ENCODE measurements at regions not wholly inside any gene's neighbourhood (a gene's known extent, or its start where the extent isn't known, plus 50 kb on each side); places are given as distances from the start of the nearest gene placed in this dataset.

GRCh38 chr10:71008150-71008549, 119.8 kb upstream of the PCBD1 start:
- Histone ChIP-seq H3K4me1 (ENCODE audit: insufficient read depth, low read length) (no peaks in the 10 kb centered on the region), H3K27ac (ENCODE audit: low read depth in 1 of 2, low read length in 2 of 2) (no peak overlapping the region), H3K27me3 (ENCODE audit: control insufficient read depth in 1 of 2, insufficient read depth in 2 of 2, low read length in 2 of 2) (no peaks in the 10 kb centered on the region), H3K36me3 (ENCODE audit: insufficient read depth, low read length) (no peaks in the 10 kb centered on the region), H3K9me3 (ENCODE audit: control insufficient read depth in 1 of 2, insufficient read depth in 1 of 2, low read length in 2 of 2) (no peaks in the 10 kb centered on the region), H3K4me3 (ENCODE audit: low read length) (no peak overlapping the region)
- H3K4me1 Mint-ChIP-seq (ENCODE audit: low read depth) = no peaks in the 10 kb centered on the region
- H3K9me3 Mint-ChIP-seq = no peaks in the 10 kb centered on the region
- H3K27ac Mint-ChIP-seq = no peak overlapping the region
- H3K27me3 Mint-ChIP-seq = peaks cover 9% of the 10 kb centered on the region
- ChIA-PET POLR2A (no interaction called here), CTCF (no interaction called here)
- no peak for TF ChIP-seq CTCF (IDR thresholded peaks at IDR 0.05)
- ATAC-seq (ENCODE audit: poor library complexity) (no peak), DNase-seq (no peak)
- intact Hi-C loops (cut with DNase I, micrococcal nuclease) = no loop called here
- H3K4me3 Mint-ChIP-seq = no peak overlapping the region
- H3K36me3 Mint-ChIP-seq (ENCODE audit: low read depth) = no peaks in the 10 kb centered on the region

GRCh38 chr10:71009126-71009525, 120.8 kb upstream of the PCBD1 start:
- intact Hi-C loops (cut with DNase I, micrococcal nuclease) = no loop called here
- no peaks in the 10 kb centered on the region for H3K4me1 Mint-ChIP-seq (ENCODE audit: low read depth)
- CTCF ChIA-PET = no interaction called here
- TF ChIP-seq CTCF (IDR thresholded peaks at IDR 0.05) = no peak
- H3K36me3 Mint-ChIP-seq (ENCODE audit: low read depth) = no peaks in the 10 kb centered on the region
- no peaks in the 10 kb centered on the region for H3K9me3 Mint-ChIP-seq
- no peak overlapping the region for H3K27ac ChIP-seq (ENCODE audit: low read depth in 1 of 2, low read length in 2 of 2)
- no peaks in the 10 kb centered on the region for H3K9me3 ChIP-seq (ENCODE audit: control insufficient read depth in 1 of 2, insufficient read depth in 1 of 2, low read length in 2 of 2)
- DNase-seq = no peak
- H3K27me3 ChIP-seq (ENCODE audit: control insufficient read depth in 1 of 2, insufficient read depth in 2 of 2, low read length in 2 of 2) = no peaks in the 10 kb centered on the region
- POLR2A ChIA-PET = no interaction called here
- no peak overlapping the region for H3K4me3 ChIP-seq (ENCODE audit: low read length)
- no peak overlapping the region for H3K4me3 Mint-ChIP-seq
- H3K36me3 ChIP-seq (ENCODE audit: insufficient read depth, low read length) = no peaks in the 10 kb centered on the region
- H3K4me1 ChIP-seq (ENCODE audit: insufficient read depth, low read length) = no peaks in the 10 kb centered on the region
- ATAC-seq (ENCODE audit: poor library complexity) = no peak
- H3K27me3 Mint-ChIP-seq = peaks cover 10% of the 10 kb centered on the region
- no peak overlapping the region for H3K27ac Mint-ChIP-seq

GRCh38 chr10:71010730-71011129, 122.4 kb upstream of the PCBD1 start:
- Histone ChIP-seq H3K9me3 (ENCODE audit: control insufficient read depth in 1 of 2, insufficient read depth in 1 of 2, low read length in 2 of 2) (no peaks in the 10 kb centered on the region), H3K4me3 (ENCODE audit: low read length) (no peak overlapping the region), H3K36me3 (ENCODE audit: insufficient read depth, low read length) (no peaks in the 10 kb centered on the region), H3K4me1 (ENCODE audit: insufficient read depth, low read length) (no peaks in the 10 kb centered on the region), H3K27ac (ENCODE audit: low read depth in 1 of 2, low read length in 2 of 2) (no peak overlapping the region), H3K27me3 (ENCODE audit: control insufficient read depth in 1 of 2, insufficient read depth in 2 of 2, low read length in 2 of 2) (peaks cover 0 to 8% of the 10 kb centered on the region in 2 experiments)
- H3K4me1 Mint-ChIP-seq (ENCODE audit: low read depth) = no peaks in the 10 kb centered on the region
- TF ChIP-seq CTCF (IDR thresholded peaks at IDR 0.05) = no peak
- ChIA-PET POLR2A (no interaction called here), CTCF (no interaction called here)
- no peak overlapping the region for H3K4me3 Mint-ChIP-seq
- intact Hi-C loops (cut with DNase I, micrococcal nuclease) = no loop called here
- no peak overlapping the region for H3K27ac Mint-ChIP-seq
- no peaks in the 10 kb centered on the region for H3K36me3 Mint-ChIP-seq (ENCODE audit: low read depth)
- no peak for ATAC-seq (ENCODE audit: poor library complexity)
- no peaks in the 10 kb centered on the region for H3K9me3 Mint-ChIP-seq
- DNase-seq = no peak
- peaks cover 18% of the 10 kb centered on the region for H3K27me3 Mint-ChIP-seq

Data from CD4-positive, alpha-beta T cell (primary cell).